Upper lobe of left lung (tissue), 4 donors: ENCODE measurements at regions not wholly inside any gene's neighbourhood (a gene's known extent, or its start where the extent isn't known, plus 50 kb on each side); places are given as distances from the start of the nearest gene placed in this dataset.

Source experiments
- EP300 ChIP-seq, 4 donors: sonication (generic); formaldehyde crosslinking; IDR thresholded peaks; one replicate each; pipeline ENCODE4 v1.5.1; 2017; ENCODE audit warnings: antibody characterized with exemption in 4 of 4, control low read depth in 2 of 4
- POLR2A ChIP-seq, 4 donors: fragments of 450-650 bp; IDR thresholded peaks; one replicate each; pipeline ENCODE4 v1.5.1; 2016 to 2017; ENCODE audit warnings: antibody characterized with exemption in 4 of 4, mild to moderate bottlenecking in 2 of 4
- POLR2AphosphoS5 ChIP-seq, 2 donors: sonication (generic); formaldehyde crosslinking; IDR thresholded peaks; one replicate each; pipeline ENCODE4 v1.5.1; 2017; ENCODE audit warnings: antibody characterized with exemption in 2 of 2
- TF ChIP-seq, protein P1 (sequence below), 6 experiments: fragments of 450-650 bp in 4 of 6; fragments of 200-600 bp in 2 of 6; sonication (generic) in 2 of 6; IDR thresholded peaks; one replicate each; pipeline ENCODE4 v1.5.1; 2016 to 2019; ENCODE audit warnings: antibody characterized with exemption in 6 of 6

DNA sequence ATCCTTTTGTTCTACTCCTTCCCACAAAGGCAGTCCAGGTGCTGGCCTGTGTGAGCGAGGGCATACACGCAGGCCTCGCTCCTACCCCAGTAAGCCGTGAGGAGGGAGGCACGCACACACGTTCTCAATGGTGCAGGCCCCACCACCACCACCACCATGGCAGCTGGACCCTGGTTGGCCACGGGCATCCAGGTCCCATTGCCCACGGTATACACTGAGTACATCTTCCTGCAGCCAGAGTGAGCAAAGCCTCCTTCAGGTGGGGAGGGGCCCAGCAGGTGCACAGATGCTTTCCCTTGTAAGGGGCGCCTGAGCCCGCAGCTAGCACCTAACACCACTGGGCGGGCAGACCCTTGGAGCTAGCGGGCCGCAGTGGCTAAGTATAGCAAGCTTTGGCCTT, 373.3 kb upstream of the MKI67 start:
- TF ChIP-seq, protein P1, sequence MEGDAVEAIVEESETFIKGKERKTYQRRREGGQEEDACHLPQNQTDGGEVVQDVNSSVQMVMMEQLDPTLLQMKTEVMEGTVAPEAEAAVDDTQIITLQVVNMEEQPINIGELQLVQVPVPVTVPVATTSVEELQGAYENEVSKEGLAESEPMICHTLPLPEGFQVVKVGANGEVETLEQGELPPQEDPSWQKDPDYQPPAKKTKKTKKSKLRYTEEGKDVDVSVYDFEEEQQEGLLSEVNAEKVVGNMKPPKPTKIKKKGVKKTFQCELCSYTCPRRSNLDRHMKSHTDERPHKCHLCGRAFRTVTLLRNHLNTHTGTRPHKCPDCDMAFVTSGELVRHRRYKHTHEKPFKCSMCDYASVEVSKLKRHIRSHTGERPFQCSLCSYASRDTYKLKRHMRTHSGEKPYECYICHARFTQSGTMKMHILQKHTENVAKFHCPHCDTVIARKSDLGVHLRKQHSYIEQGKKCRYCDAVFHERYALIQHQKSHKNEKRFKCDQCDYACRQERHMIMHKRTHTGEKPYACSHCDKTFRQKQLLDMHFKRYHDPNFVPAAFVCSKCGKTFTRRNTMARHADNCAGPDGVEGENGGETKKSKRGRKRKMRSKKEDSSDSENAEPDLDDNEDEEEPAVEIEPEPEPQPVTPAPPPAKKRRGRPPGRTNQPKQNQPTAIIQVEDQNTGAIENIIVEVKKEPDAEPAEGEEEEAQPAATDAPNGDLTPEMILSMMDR (IDR thresholded peaks at IDR 0.05), result no peak
- TF ChIP-seq POLR2A (IDR thresholded peaks at IDR 0.05) (no peak), POLR2AphosphoS5 (IDR thresholded peaks at IDR 0.05) (no peak), EP300 (IDR thresholded peaks at IDR 0.05) (no peak)
